GM12878 (cell line): ENCODE measurements at regions not wholly inside any gene's neighbourhood (a gene's known extent, or its start where the extent isn't known, plus 50 kb on each side); places are given as distances from the start of the nearest gene placed in this dataset.

Source experiments
- ATAC-seq: fragments of 200-7000 bp; cut with Tn5 transposase; 3 replicates; pipeline ENCODE4 v1.9.1; 2020; ENCODE audit warnings: mild to moderate bottlenecking, moderate library complexity
- BruUV-seq: library from RNA; stranded (reverse); fragments of 400-500 nt; replicated peaks from 2 replicates; lab custom pipeline; 2021; lab: Mats Ljungman, UMichigan
- CTCF ChIA-PET: fragments of 300-600 bp; sonication (Branson Sonifier 250); formaldehyde crosslinking; extraction: SDS; loops from one replicate; lab custom pipeline; 2021; ENCODE audit warnings: inconsistent platforms; lab: Yijun Ruan, JAX
- POLR2A ChIA-PET: fragments of 350-600 bp; formaldehyde crosslinking; extraction: SDS; loops from one replicate; lab custom pipeline; 2021; ENCODE audit warnings: inconsistent platforms; lab: Charles Lee
- RAD21 ChIA-PET: fragments of 300-600 bp; sonication (Branson Sonifier 250); formaldehyde crosslinking; loops from one replicate; lab custom pipeline; 2023; ENCODE audit warnings: antibody characterized with exemption; ENCODE audit not compliant: unreplicated experiment; lab: Charles Lee
- SMC1A ChIA-PET: fragments of 300-600 bp; sonication (Branson Sonifier 250); formaldehyde crosslinking; loops from one replicate; lab custom pipeline; 2023; ENCODE audit not compliant: unreplicated experiment, uncharacterized antibody; lab: Charles Lee
- DNase-seq: peaks from one replicate; pipeline ENCODE4 v3.0.0-alpha.2; 2011; ENCODE audit warnings: low read depth, low spot score
- FAIRE-seq: peaks from 3 replicates; lab custom pipeline; 2011; peaks lifted over from hg19 to GRCh38; lab: Jason Lieb, UNC
- H2AFZ ChIP-seq: 2 replicates; pipeline ENCODE4 v1.6.0; 2011; ENCODE audit warnings: low read depth, low read length, control low read depth; ENCODE audit not compliant: control insufficient read depth
- H3K27ac ChIP-seq: 2 replicates; pipeline ENCODE4 v1.5.1; 2011; ENCODE audit warnings: control low read depth; ENCODE audit not compliant: control insufficient read depth, insufficient read depth
- H3K27me3 ChIP-seq, 2 experiments: replicated peaks in 1 of 2; 2 replicates each; pipeline versions ENCODE4 v1.6.0 to v1.6.1; 2011; ENCODE audit warnings: low read length in 1 of 2; ENCODE audit not compliant: control insufficient read depth in 2 of 2, insufficient read depth in 2 of 2
- H3K36me3 ChIP-seq, 2 experiments: 2 replicates each; pipeline ENCODE4 v1.5.1; 2011; ENCODE audit warnings: low read length in 1 of 2; ENCODE audit not compliant: control insufficient read depth in 2 of 2, insufficient read depth in 2 of 2
- H3K4me1 ChIP-seq: 2 replicates; pipeline ENCODE4 v1.6.1; 2011; ENCODE audit warnings: mild to moderate bottlenecking, low read length, moderate library complexity, mixed read lengths; ENCODE audit not compliant: control insufficient read depth, insufficient read depth
- H3K4me2 ChIP-seq: 2 replicates; pipeline ENCODE4 v1.6.0; 2011; ENCODE audit warnings: control low read depth; ENCODE audit not compliant: control insufficient read depth, insufficient read depth
- H3K4me3 ChIP-seq: fragments of 200-600 bp; sonication (generic); 2 replicates; pipeline ENCODE4 v1.5.1; 2016
- H3K79me2 ChIP-seq: 2 replicates; pipeline ENCODE4 v1.6.0; 2011; ENCODE audit warnings: low read length; ENCODE audit not compliant: control insufficient read depth, insufficient read depth
- H3K9ac ChIP-seq: 2 replicates; pipeline ENCODE4 v1.8.0; 2011; ENCODE audit warnings: low read length, control low read depth, mixed read lengths; ENCODE audit not compliant: control insufficient read depth, insufficient read depth
- H3K9me3 ChIP-seq: replicated peaks from 3 replicates; pipeline ENCODE4 v1.5.1; 2011; ENCODE audit warnings: mild to moderate bottlenecking, low read length; ENCODE audit not compliant: control insufficient read depth, insufficient read depth
- H4K20me1 ChIP-seq: 2 replicates; pipeline ENCODE4 v1.6.0; 2011; ENCODE audit not compliant: control insufficient read depth, insufficient read depth
- CHD2 ChIP-seq: IDR thresholded peaks from 2 replicates; pipeline ENCODE4 v1.6.1; 2011; ENCODE audit warnings: low read depth, low read length, improper control_type of control experiment, borderline replicate concordance
- CHD4 ChIP-seq: fragments of 200-600 bp; sonication (generic); IDR thresholded peaks from 2 replicates; pipeline ENCODE4 v1.6.1; 2016; ENCODE audit warnings: mild to moderate bottlenecking
- CTCF ChIP-seq, 3 experiments: IDR thresholded peaks in 2 of 3; conservative IDR thresholded peaks in 1 of 3; 2 replicates each; pipeline ENCODE4 v1.5.1; 2011; ENCODE audit warnings: low read depth in 3 of 3, low read length in 3 of 3, mild to moderate bottlenecking in 3 of 3, control low read depth in 2 of 3, moderate library complexity in 2 of 3, inconsistent platforms in 1 of 3, mixed read lengths in 1 of 3; ENCODE audit not compliant: control insufficient read depth in 2 of 3, insufficient read depth in 1 of 3; ENCODE audit errors: extremely low read depth in 1 of 3
- KDM1A ChIP-seq: fragments of 200-600 bp; sonication (generic); IDR thresholded peaks from 2 replicates; pipeline ENCODE4 v1.6.1; 2016; ENCODE audit warnings: borderline replicate concordance
- LARP7 ChIP-seq: fragments of 450-650 bp; IDR thresholded peaks from 2 replicates; pipeline ENCODE4 v1.6.1; 2017; ENCODE audit warnings: mild to moderate bottlenecking
- POU2F2 ChIP-seq: IDR thresholded peaks from 3 replicates; pipeline ENCODE4 v1.6.1; 2011; ENCODE audit warnings: low read depth, mild to moderate bottlenecking, low read length, borderline replicate concordance
- RB1 ChIP-seq: fragments of 450-650 bp; formaldehyde crosslinking; IDR thresholded peaks from 2 replicates; pipeline ENCODE4 v1.6.1; 2017; ENCODE audit warnings: mild to moderate bottlenecking, borderline replicate concordance
- SKIL ChIP-seq: fragments of 450-650 bp; IDR thresholded peaks from 2 replicates; pipeline ENCODE4 v1.6.1; 2017; ENCODE audit warnings: mild to moderate bottlenecking, low read depth, inconsistent platforms; ENCODE audit not compliant: poor library complexity, severe bottlenecking
- TCF12 ChIP-seq: IDR thresholded peaks from 2 replicates; pipeline ENCODE4 v1.6.1; 2011; ENCODE audit warnings: low read depth, mild to moderate bottlenecking, low read length
- WGBS: methylation state at CpG from one replicate; pipeline ENCODE4 v1.1.6; 2016; ENCODE audit warnings: low lambda C conversion rate; ENCODE audit not compliant: insufficient replicate concordance, insufficient coverage; ENCODE audit errors: missing lambda C conversion rate; 5-methylcytosine and 5-hydroxymethylcytosine counted together
- in situ Hi-C: fragments of 300-500 bp; cut with MboI; formaldehyde crosslinking; loops from 9 replicates; pipeline ENCODE4 v1.14.3; 2018; ENCODE audit warnings: mixed read lengths
- intact Hi-C: fragments of 100-400 bp; cut with micrococcal nuclease; formaldehyde crosslinking; loops from one replicate; pipeline ENCODE4 v1.14.2; 2022; ENCODE audit not compliant: unreplicated experiment
- TF ChIP-seq, protein P1 (sequence below): fragments of 450-650 bp; IDR thresholded peaks from 2 replicates; pipeline ENCODE4 v1.6.1; 2016; ENCODE audit warnings: mild to moderate bottlenecking
- TF ChIP-seq, protein P2 (sequence below): IDR thresholded peaks from 2 replicates; pipeline ENCODE4 v1.6.1; 2012; ENCODE audit warnings: low read depth, low read length, improper control_type of control experiment
- TF ChIP-seq, protein P3 (sequence below): fragments of 450-650 bp; formaldehyde crosslinking; IDR thresholded peaks from 2 replicates; pipeline ENCODE4 v1.4.0; 2022; ENCODE audit warnings: mild to moderate bottlenecking, moderate library complexity

DNA sequence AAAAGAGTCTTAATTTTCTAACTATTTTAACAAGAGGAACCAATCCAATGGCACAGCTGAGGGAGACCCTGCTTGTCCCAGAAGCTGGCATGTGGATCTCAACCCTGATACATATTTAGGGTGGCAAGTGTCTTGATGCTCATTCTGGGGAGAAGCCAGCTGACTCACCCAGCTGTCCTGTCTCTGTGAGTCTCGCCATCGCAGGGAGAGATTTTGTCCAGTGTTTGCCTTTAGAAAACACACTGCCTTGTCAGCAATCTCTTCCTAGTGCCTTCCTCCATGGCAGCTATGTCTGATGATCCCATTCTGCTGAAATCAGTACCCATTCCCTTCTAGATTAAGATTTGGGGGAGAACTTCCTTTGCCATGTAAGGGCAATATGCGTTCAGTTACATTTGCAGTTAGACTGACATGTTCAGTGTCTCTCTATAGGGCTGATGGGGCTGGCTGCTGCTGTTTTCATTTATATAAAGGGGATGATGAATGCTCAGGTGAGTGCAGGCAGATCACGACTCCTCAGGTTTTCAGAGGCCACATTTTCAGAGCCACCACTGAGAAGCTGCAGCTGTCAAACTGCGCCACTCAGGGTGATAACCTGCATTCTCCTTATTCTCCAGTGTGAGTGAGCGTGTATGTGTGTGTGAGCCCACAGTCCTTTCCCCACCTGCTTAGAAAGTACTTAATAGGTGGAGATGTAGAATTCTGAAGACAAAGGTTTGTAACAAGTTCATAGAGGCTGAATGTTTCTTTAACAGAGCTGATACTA, 217.0 kb downstream of the GAS1 start (continued):
- TF ChIP-seq CTCF (IDR thresholded peaks at IDR 0.05 in 2 of 3, conservative IDR thresholded peaks at IDR 0.05 in 1 of 3; ENCODE audit: control insufficient read depth in 2 of 3, extremely low read depth in 1 of 3, insufficient read depth in 1 of 3, low read depth in 3 of 3, low read length in 3 of 3) (no peak), KDM1A (no peak), TCF12 (no peak), POU2F2 (no peak), CHD4 (no peak)
- TF ChIP-seq, all 136 proteins: peak for 0

DNA sequence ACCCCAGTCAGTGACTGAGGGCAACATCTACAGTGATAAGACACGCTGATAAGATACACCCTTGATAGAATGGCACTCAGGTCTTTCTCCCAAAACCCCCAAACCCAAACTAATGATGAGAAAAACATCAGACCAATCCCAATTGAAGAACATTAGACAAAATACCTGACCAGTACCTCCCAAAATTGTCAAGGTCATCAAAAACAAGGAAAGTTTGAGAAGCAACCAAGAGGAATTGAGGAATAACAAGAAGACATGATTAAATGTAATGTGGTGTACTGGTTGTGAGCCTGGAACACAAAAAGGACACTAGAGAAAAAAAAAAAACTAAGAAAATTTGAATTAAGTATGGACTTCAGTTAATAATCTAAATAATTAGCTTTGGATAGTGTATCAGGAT, 222.8 kb downstream of the GAS1 start:
- Histone ChIP-seq H3K4me2 (no peak overlapping the region), H3K9ac (no peak overlapping the region), H4K20me1 (no peaks in the 10 kb centered on the region), H2AFZ (no peak overlapping the region), H3K36me3 (no peaks in the 10 kb centered on the region), H3K27ac (no peak overlapping the region), H3K4me1 (no peaks in the 10 kb centered on the region), H3K27me3 (no peaks in the 10 kb centered on the region), H3K79me2 (no peaks in the 10 kb centered on the region), H3K9me3 (no peaks in the 10 kb centered on the region), H3K4me3 (no peak overlapping the region)
- intact Hi-C loops (no loop called here), in situ Hi-C loops (no loop called here)
- BruUV-seq = no TSS peak
- DNase-seq = no peak
- ChIA-PET POLR2A (no interaction called here), SMC1A (no interaction called here), RAD21 (no interaction called here), CTCF (no interaction called here)
- no peak for FAIRE-seq
- TF ChIP-seq, protein P1, sequence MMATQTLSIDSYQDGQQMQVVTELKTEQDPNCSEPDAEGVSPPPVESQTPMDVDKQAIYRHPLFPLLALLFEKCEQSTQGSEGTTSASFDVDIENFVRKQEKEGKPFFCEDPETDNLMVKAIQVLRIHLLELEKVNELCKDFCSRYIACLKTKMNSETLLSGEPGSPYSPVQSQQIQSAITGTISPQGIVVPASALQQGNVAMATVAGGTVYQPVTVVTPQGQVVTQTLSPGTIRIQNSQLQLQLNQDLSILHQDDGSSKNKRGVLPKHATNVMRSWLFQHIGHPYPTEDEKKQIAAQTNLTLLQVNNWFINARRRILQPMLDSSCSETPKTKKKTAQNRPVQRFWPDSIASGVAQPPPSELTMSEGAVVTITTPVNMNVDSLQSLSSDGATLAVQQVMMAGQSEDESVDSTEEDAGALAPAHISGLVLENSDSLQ = no peak
- TF ChIP-seq, protein P2, sequence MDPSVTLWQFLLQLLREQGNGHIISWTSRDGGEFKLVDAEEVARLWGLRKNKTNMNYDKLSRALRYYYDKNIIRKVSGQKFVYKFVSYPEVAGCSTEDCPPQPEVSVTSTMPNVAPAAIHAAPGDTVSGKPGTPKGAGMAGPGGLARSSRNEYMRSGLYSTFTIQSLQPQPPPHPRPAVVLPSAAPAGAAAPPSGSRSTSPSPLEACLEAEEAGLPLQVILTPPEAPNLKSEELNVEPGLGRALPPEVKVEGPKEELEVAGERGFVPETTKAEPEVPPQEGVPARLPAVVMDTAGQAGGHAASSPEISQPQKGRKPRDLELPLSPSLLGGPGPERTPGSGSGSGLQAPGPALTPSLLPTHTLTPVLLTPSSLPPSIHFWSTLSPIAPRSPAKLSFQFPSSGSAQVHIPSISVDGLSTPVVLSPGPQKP = no peak
- TF ChIP-seq CHD2 (no peak), RB1 (no peak), SKIL (no peak), LARP7 (no peak)
- TF ChIP-seq, protein P3, sequence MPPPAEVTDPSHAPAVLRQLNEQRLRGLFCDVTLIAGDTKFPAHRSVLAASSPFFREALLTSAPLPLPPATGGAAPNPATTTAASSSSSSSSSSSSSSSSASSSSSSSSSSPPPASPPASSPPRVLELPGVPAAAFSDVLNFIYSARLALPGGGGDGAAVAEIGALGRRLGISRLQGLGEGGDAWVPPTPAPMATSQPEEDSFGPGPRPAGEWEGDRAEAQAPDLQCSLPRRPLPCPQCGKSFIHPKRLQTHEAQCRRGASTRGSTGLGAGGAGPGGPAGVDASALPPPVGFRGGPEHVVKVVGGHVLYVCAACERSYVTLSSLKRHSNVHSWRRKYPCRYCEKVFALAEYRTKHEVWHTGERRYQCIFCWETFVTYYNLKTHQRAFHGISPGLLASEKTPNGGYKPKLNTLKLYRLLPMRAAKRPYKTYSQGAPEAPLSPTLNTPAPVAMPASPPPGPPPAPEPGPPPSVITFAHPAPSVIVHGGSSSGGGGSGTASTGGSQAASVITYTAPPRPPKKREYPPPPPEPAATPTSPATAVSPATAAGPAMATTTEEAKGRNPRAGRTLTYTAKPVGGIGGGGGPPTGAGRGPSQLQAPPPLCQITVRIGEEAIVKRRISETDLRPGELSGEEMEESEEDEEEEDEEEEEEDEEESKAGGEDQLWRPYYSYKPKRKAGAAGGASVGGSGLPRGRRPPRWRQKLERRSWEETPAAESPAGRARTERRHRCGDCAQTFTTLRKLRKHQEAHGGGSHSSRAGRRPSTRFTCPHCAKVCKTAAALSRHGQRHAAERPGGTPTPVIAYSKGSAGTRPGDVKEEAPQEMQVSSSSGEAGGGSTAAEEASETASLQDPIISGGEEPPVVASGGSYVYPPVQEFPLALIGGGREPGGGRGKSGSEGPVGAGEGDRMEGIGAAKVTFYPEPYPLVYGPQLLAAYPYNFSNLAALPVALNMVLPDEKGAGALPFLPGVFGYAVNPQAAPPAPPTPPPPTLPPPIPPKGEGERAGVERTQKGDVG (CRISPR knock-in tag) = no peak
- no peak for ATAC-seq
- WGBS = 0% methylated on average over 1 of the region's 1 CpG
